ENCODE measurements at regions not wholly inside any gene's neighbourhood (a gene's known extent, or its start where the extent isn't known, plus 50 kb on each side); places are given as distances from the start of the nearest gene placed in this dataset.

GRCh38 chr10:107671960-107672359 is 507.5 kb upstream of the SORCS1 start:
- Histone ChIP-seq H3K36me3 (ENCODE audit: insufficient read depth) (no peaks in the 10 kb centered on the region), H3K4me3 (no peak overlapping the region), H3K79me2 (replicated peaks; ENCODE audit: insufficient read depth) (no peaks in the 10 kb centered on the region), H3K27me3 (ENCODE audit: insufficient read depth) (no peaks in the 10 kb centered on the region), H3F3A (replicated peaks; ENCODE audit: low read depth) (no peaks in the 10 kb centered on the region), H4K20me1 (replicated peaks; ENCODE audit: insufficient read depth) (no peaks in the 10 kb centered on the region), H2AFZ (no peak overlapping the region), H3K27ac (ENCODE audit: low read depth) (peak overlapping the region; percentile 62; the same call in 1 of the 2 replicates), H3K9me2 (ENCODE audit: insufficient read depth) (peaks cover 3% of the 10 kb centered on the region; the same call in 1 of the 2 replicates), H3K4me1 (ENCODE audit: insufficient read depth) (peaks cover 25% of the 10 kb centered on the region), H3K4me2 (peak overlapping the region; percentile 58)
- Mint-ChIP-seq H3K4me1 (peaks cover 35% of the 10 kb centered on the region), H3K9me3 (0 out of 3 replicates have a peak, but pooled peaks cover 3% of the 10 kb centered on the region), H3K27me3 (ENCODE audit: insufficient read depth, low read depth, poor library complexity) (no peaks in the 10 kb centered on the region), H3K36me3 (ENCODE audit: low read depth) (no peaks in the 10 kb centered on the region), H3K4me3 (no peak overlapping the region), H3K27ac (0 out of 2 replicates have a peak overlapping the region, but pooled peaks have one; percentile 82)
- peak; percentile 63 for DNase-seq (ENCODE audit: low spot score)
- ATAC-seq = peak; percentile 81
- TF ChIP-seq REST (IDR thresholded peaks at IDR 0.05; ENCODE audit: unreplicated experiment) (no peak), NANOG (IDR thresholded peaks at IDR 0.05; ENCODE audit: borderline replicate concordance) (0 out of 2 replicates have a peak, but pooled peaks have one; percentile 36), ETS1 (IDR thresholded peaks at IDR 0.05) (no peak)

GRCh38 chr10:107666214-107666613 is 501.7 kb upstream of the SORCS1 start:
- Mint-ChIP-seq H3K27me3 (ENCODE audit: insufficient read depth, low read depth, poor library complexity) (no peaks in the 10 kb centered on the region), H3K36me3 (ENCODE audit: low read depth) (peaks cover 11% of the 10 kb centered on the region; the same call in 1 of the 3 replicates), H3K4me3 (no peak overlapping the region), H3K4me1 (peaks cover 18% of the 10 kb centered on the region), H3K27ac (no peak overlapping the region), H3K9me3 (peaks cover 23% of the 10 kb centered on the region)
- H3K4me2 ChIP-seq = no peak overlapping the region
- H3K79me2 ChIP-seq (replicated peaks; ENCODE audit: insufficient read depth) = no peaks in the 10 kb centered on the region
- no peaks in the 10 kb centered on the region for H3K27me3 ChIP-seq (ENCODE audit: insufficient read depth)
- peaks cover 7% of the 10 kb centered on the region for H3K9me2 ChIP-seq (ENCODE audit: insufficient read depth)
- no peaks in the 10 kb centered on the region for H3F3A ChIP-seq (replicated peaks; ENCODE audit: low read depth)
- DNase-seq (ENCODE audit: low spot score) (no peak), ATAC-seq (no peak)
- no peaks in the 10 kb centered on the region for H4K20me1 ChIP-seq (replicated peaks; ENCODE audit: insufficient read depth)
- no peak overlapping the region for H3K27ac ChIP-seq (ENCODE audit: low read depth)
- H3K4me1 ChIP-seq (ENCODE audit: insufficient read depth) = peaks cover 11% of the 10 kb centered on the region
- no peak overlapping the region for H2AFZ ChIP-seq
- no peaks in the 10 kb centered on the region for H3K36me3 ChIP-seq (ENCODE audit: insufficient read depth)
- H3K4me3 ChIP-seq = no peak overlapping the region
- no peak for TF ChIP-seq CTCF (conservative IDR thresholded peaks at IDR 0.05; ENCODE audit: low read depth in 2 of 2)
- no peak for TF ChIP-seq NANOG (IDR thresholded peaks at IDR 0.05; ENCODE audit: borderline replicate concordance)
- TF ChIP-seq ZNF331 (CRISPR knock-in tag; IDR thresholded peaks at IDR 0.05; ENCODE audit: low read depth) = no peak
- no peak for TF ChIP-seq REST (IDR thresholded peaks at IDR 0.05; ENCODE audit: unreplicated experiment)
- TF ChIP-seq EZH2 (IDR thresholded peaks at IDR 0.05; ENCODE audit: low read depth, unreplicated experiment) = no peak
- no peak for TF ChIP-seq ZNF114 (CRISPR knock-in tag; IDR thresholded peaks at IDR 0.05)
- TF ChIP-seq POLR2AphosphoS5 (IDR thresholded peaks at IDR 0.05; ENCODE audit: low read depth) = no peak
- no peak for TF ChIP-seq STAT1 (IDR thresholded peaks at IDR 0.05; ENCODE audit: unreplicated experiment)
- TF ChIP-seq ETS1 (IDR thresholded peaks at IDR 0.05) = no peak
- TF ChIP-seq CREB1 (CRISPR knock-in tag; IDR thresholded peaks at IDR 0.05; ENCODE audit: low read depth) = no peak

Data from GM23338 (cell line).